ENCODE measurements at regions not wholly inside any gene's neighbourhood (a gene's known extent, or its start where the extent isn't known, plus 50 kb on each side); places are given as distances from the start of the nearest gene placed in this dataset.
"Not testable (repeated sequence)": the region's sequence is repeated elsewhere in the genome, so short reads cannot be mapped to it uniquely, and the experiment has no call there.

GRCh38 chr2:191506515-191506914, 171.4 kb upstream of the NABP1 start:
- no peak for TF ChIP-seq CTCF (IDR thresholded peaks at IDR 0.05)
- CTCF ChIA-PET: no interaction called here
- Histone ChIP-seq H3K4me3 (ENCODE audit: low read length) (no peak overlapping the region), H3K27me3 (ENCODE audit: control insufficient read depth in 1 of 2, insufficient read depth in 2 of 2, low read length in 2 of 2) (no peaks in the 10 kb centered on the region), H3K36me3 (ENCODE audit: insufficient read depth, low read length) (no peaks in the 10 kb centered on the region), H3K27ac (ENCODE audit: low read depth in 1 of 2, low read length in 2 of 2) (no peak overlapping the region), H3K9me3 (ENCODE audit: control insufficient read depth in 1 of 2, insufficient read depth in 1 of 2, low read length in 2 of 2) (no peaks in the 10 kb centered on the region), H3K4me1 (ENCODE audit: insufficient read depth, low read length) (no peaks in the 10 kb centered on the region)
- Mint-ChIP-seq H3K4me3 (no peak overlapping the region), H3K9me3 (no peaks in the 10 kb centered on the region), H3K4me1 (ENCODE audit: low read depth) (no peaks in the 10 kb centered on the region), H3K36me3 (ENCODE audit: low read depth) (no peaks in the 10 kb centered on the region), H3K27me3 (peaks cover 7% of the 10 kb centered on the region), H3K27ac (no peak overlapping the region)
- no peak for DNase-seq
- no peak for ATAC-seq (ENCODE audit: poor library complexity)
- POLR2A ChIA-PET: no interaction called here
- intact Hi-C loops (cut with DNase I, micrococcal nuclease): no loop called here

- CTCF ChIA-PET; DNase-seq; H3K27ac Mint-ChIP-seq; H3K4me1 Mint-ChIP-seq (ENCODE audit: low read depth); H3K4me3 Mint-ChIP-seq; H3K27ac ChIP-seq (ENCODE audit: low read depth in 1 of 2, low read length in 2 of 2); POLR2A ChIA-PET; intact Hi-C loops (cut with DNase I, micrococcal nuclease); H3K4me3 ChIP-seq (ENCODE audit: low read length); H3K36me3 Mint-ChIP-seq (ENCODE audit: low read depth); H3K27me3 Mint-ChIP-seq; ATAC-seq (ENCODE audit: poor library complexity); H3K4me1 ChIP-seq (ENCODE audit: insufficient read depth, low read length); H3K9me3 ChIP-seq (ENCODE audit: control insufficient read depth in 1 of 2, insufficient read depth in 1 of 2, low read length in 2 of 2); H3K27me3 ChIP-seq (ENCODE audit: control insufficient read depth in 1 of 2, insufficient read depth in 2 of 2, low read length in 2 of 2); H3K9me3 Mint-ChIP-seq; H3K36me3 ChIP-seq (ENCODE audit: insufficient read depth, low read length): not testable (repeated sequence)
Measured at GRCh38 chr2:191507252-191507853, 170.6 kb upstream of the NABP1 start.

- H3K36me3 Mint-ChIP-seq (ENCODE audit: low read depth): no peaks in the 10 kb centered on the region
- H3K4me3 ChIP-seq (ENCODE audit: low read length): no peak overlapping the region
Measured at GRCh38 chr2:191508738-191509137, 169.2 kb upstream of the NABP1 start.

More at GRCh38 chr2:191508738-191509137, 169.2 kb upstream of the NABP1 start:
- peaks cover 7% of the 10 kb centered on the region for H3K27me3 Mint-ChIP-seq
- no peaks in the 10 kb centered on the region for H3K27me3 ChIP-seq (ENCODE audit: control insufficient read depth in 1 of 2, insufficient read depth in 2 of 2, low read length in 2 of 2)
- intact Hi-C loops (cut with DNase I, micrococcal nuclease): no loop called here
- ChIA-PET CTCF (no interaction called here), POLR2A (no interaction called here)
- no peak overlapping the region for H3K4me3 Mint-ChIP-seq
- no peaks in the 10 kb centered on the region for H3K9me3 Mint-ChIP-seq
- H3K27ac ChIP-seq (ENCODE audit: low read depth in 1 of 2, low read length in 2 of 2): no peak overlapping the region
- no peak for TF ChIP-seq CTCF (IDR thresholded peaks at IDR 0.05)
- no peaks in the 10 kb centered on the region for H3K9me3 ChIP-seq (ENCODE audit: control insufficient read depth in 1 of 2, insufficient read depth in 1 of 2, low read length in 2 of 2)
- H3K4me1 Mint-ChIP-seq (ENCODE audit: low read depth): no peaks in the 10 kb centered on the region
- ATAC-seq (ENCODE audit: poor library complexity): no peak
- no peaks in the 10 kb centered on the region for H3K4me1 ChIP-seq (ENCODE audit: insufficient read depth, low read length)
- H3K27ac Mint-ChIP-seq: no peak overlapping the region
- no peaks in the 10 kb centered on the region for H3K36me3 ChIP-seq (ENCODE audit: insufficient read depth, low read length)
- no peak for DNase-seq

Data from CD4-positive, alpha-beta T cell (primary cell).